OCI-LY7 (cell line): ENCODE measurements at regions not wholly inside any gene's neighbourhood (a gene's known extent, or its start where the extent isn't known, plus 50 kb on each side); places are given as distances from the start of the nearest gene placed in this dataset.
"Not testable (repeated sequence)": the region's sequence is repeated elsewhere in the genome, so short reads cannot be mapped to it uniquely, and the experiment has no call there.

ENCODE experiments used
- CTCF ChIP-seq: fragments of 200-600 bp; sonication (generic); conservative IDR thresholded peaks from 2 replicates; pipeline ENCODE4 v1.5.1; 2014; ENCODE audit warnings: mild to moderate bottlenecking, antibody characterized with exemption, low read length, moderate library complexity, mixed read lengths
- EZH2phosphoT487 ChIP-seq: fragments of 200-600 bp; sonication (generic); IDR thresholded peaks from 2 replicates; pipeline ENCODE4 v1.6.1; 2018; ENCODE audit warnings: low read depth, borderline replicate concordance, mild to moderate bottlenecking, mixed run types, antibody characterized with exemption, low read length, moderate library complexity, mixed read lengths

- not testable (repeated sequence) for TF ChIP-seq CTCF, EZH2phosphoT487
These were observed 49.8 kb upstream of the RNU2-1 start for GRCh38 chr17:43283606-43284005.
